Fibroblast of lung (primary cell): ENCODE measurements at regions not wholly inside any gene's neighbourhood (a gene's known extent, or its start where the extent isn't known, plus 50 kb on each side); places are given as distances from the start of the nearest gene placed in this dataset.

ENCODE experiments used
- DNase-seq, 2 donors: peaks; one replicate each; pipeline versions ENCODE4 v3.0.0 to v3.0.0-alpha.2; 2010; ENCODE audit warnings: low read depth in 2 of 2
- H2AFZ ChIP-seq: 2 replicates; pipeline ENCODE4 v1.5.1; 2012; ENCODE audit warnings: low read length, control low read depth, inconsistent platforms
- H3K27ac ChIP-seq: 2 replicates; pipeline ENCODE4 v1.5.1; 2011; ENCODE audit warnings: low read length, control low read depth; ENCODE audit not compliant: insufficient read depth
- H3K27me3 ChIP-seq: 2 replicates; pipeline ENCODE4 v1.5.1; 2011; ENCODE audit warnings: mild to moderate bottlenecking, low read length; ENCODE audit not compliant: control insufficient read depth, insufficient read depth
- H3K36me3 ChIP-seq: 2 replicates; pipeline ENCODE4 v1.5.1; 2011; ENCODE audit warnings: low read length; ENCODE audit not compliant: control insufficient read depth, insufficient read depth
- H3K4me1 ChIP-seq: 2 replicates; pipeline ENCODE4 v1.5.1; 2011; ENCODE audit warnings: low read length; ENCODE audit not compliant: control insufficient read depth, insufficient read depth; ENCODE audit errors: extremely low read depth
- H3K4me2 ChIP-seq: 2 replicates; pipeline ENCODE4 v1.5.1; 2011; ENCODE audit warnings: low read length, control low read depth; ENCODE audit not compliant: insufficient read depth; ENCODE audit errors: extremely low read depth
- H3K4me3 ChIP-seq, 4 experiments: fragments of 200-600 bp in 1 of 4; sonication (generic) in 1 of 4; replicated peaks in 1 of 4; 2 replicates each; pipeline ENCODE4 v1.5.1; 2011 to 2016; ENCODE audit warnings: low read length in 4 of 4, low read depth in 3 of 4, mild to moderate bottlenecking in 3 of 4, control low read depth in 2 of 4, inconsistent platforms in 1 of 4, mixed read lengths in 1 of 4; ENCODE audit not compliant: insufficient read depth in 1 of 4; ENCODE audit errors: control extremely low read depth in 1 of 4
- H3K79me2 ChIP-seq: 2 replicates; pipeline ENCODE4 v1.5.1; 2012; ENCODE audit warnings: mild to moderate bottlenecking, low read length, inconsistent platforms; ENCODE audit not compliant: control insufficient read depth, insufficient read depth
- H3K9ac ChIP-seq: 2 replicates; pipeline ENCODE4 v1.5.1; 2011; ENCODE audit warnings: mild to moderate bottlenecking, low read length, control low read depth; ENCODE audit not compliant: insufficient read depth
- H3K9me3 ChIP-seq: 2 replicates; pipeline ENCODE4 v1.5.1; 2012; ENCODE audit warnings: low read depth, low read length; ENCODE audit not compliant: control insufficient read depth, insufficient read depth
- H4K20me1 ChIP-seq: 2 replicates; pipeline ENCODE4 v1.5.1; 2011; ENCODE audit warnings: low read length; ENCODE audit not compliant: control insufficient read depth, insufficient read depth; ENCODE audit errors: extremely low read depth
- EZH2 ChIP-seq: IDR thresholded peaks from 2 replicates; pipeline ENCODE4 v1.5.1; 2012; ENCODE audit warnings: low read length, control low read depth, mild to moderate bottlenecking; ENCODE audit errors: missing control alignments
- TF ChIP-seq, protein P1 (sequence below), 2 donors: IDR thresholded peaks in 1 of 2; conservative IDR thresholded peaks in 1 of 2; 1 replicate in 1 of 2; 2 replicates in 1 of 2; pipeline ENCODE4 v1.5.1; 2011 to 2012; ENCODE audit warnings: low read length in 2 of 2, control low read depth in 1 of 2, inconsistent platforms in 1 of 2, low read depth in 1 of 2, mild to moderate bottlenecking in 1 of 2

DNA sequence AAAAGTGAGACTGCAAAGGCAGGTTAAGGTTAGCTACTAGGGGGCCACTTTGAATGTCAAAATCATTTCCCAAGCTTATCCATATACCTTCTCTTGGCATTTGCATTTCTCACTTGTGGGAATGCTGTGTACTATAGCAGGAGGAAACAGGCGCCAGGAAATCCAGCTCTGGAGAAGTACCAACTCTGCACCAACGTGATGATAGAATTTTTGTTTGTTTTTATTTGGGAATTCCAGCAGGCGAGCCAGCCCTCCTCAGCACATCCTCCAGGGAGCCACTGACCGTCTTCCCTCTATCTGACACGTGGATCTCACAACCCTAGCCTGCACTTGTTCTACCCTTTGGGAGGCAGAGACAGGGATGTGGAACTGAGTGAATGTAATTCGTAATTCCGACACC, 318.0 kb downstream of the ACTL7B start:
- Histone ChIP-seq H3K27me3 (no peaks in the 10 kb centered on the region), H2AFZ (no peak overlapping the region), H3K79me2 (no peaks in the 10 kb centered on the region), H3K27ac (no peak overlapping the region), H3K36me3 (no peaks in the 10 kb centered on the region), H4K20me1 (no peaks in the 10 kb centered on the region), H3K9me3 (no peaks in the 10 kb centered on the region), H3K9ac (no peak overlapping the region), H3K4me3 (no peak overlapping the region), H3K4me2 (no peak overlapping the region), H3K4me1 (peaks cover 12% of the 10 kb centered on the region)
- TF ChIP-seq, protein P1, sequence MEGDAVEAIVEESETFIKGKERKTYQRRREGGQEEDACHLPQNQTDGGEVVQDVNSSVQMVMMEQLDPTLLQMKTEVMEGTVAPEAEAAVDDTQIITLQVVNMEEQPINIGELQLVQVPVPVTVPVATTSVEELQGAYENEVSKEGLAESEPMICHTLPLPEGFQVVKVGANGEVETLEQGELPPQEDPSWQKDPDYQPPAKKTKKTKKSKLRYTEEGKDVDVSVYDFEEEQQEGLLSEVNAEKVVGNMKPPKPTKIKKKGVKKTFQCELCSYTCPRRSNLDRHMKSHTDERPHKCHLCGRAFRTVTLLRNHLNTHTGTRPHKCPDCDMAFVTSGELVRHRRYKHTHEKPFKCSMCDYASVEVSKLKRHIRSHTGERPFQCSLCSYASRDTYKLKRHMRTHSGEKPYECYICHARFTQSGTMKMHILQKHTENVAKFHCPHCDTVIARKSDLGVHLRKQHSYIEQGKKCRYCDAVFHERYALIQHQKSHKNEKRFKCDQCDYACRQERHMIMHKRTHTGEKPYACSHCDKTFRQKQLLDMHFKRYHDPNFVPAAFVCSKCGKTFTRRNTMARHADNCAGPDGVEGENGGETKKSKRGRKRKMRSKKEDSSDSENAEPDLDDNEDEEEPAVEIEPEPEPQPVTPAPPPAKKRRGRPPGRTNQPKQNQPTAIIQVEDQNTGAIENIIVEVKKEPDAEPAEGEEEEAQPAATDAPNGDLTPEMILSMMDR (conservative IDR thresholded peaks at IDR 0.05 in 1 of 2, IDR thresholded peaks at IDR 0.05 in 1 of 2; ENCODE audit: low read depth in 1 of 2, low read length in 2 of 2) = no peak
- no peak for TF ChIP-seq EZH2
- DNase-seq = peak in 1 of 2 donors; percentile 19

DNA sequence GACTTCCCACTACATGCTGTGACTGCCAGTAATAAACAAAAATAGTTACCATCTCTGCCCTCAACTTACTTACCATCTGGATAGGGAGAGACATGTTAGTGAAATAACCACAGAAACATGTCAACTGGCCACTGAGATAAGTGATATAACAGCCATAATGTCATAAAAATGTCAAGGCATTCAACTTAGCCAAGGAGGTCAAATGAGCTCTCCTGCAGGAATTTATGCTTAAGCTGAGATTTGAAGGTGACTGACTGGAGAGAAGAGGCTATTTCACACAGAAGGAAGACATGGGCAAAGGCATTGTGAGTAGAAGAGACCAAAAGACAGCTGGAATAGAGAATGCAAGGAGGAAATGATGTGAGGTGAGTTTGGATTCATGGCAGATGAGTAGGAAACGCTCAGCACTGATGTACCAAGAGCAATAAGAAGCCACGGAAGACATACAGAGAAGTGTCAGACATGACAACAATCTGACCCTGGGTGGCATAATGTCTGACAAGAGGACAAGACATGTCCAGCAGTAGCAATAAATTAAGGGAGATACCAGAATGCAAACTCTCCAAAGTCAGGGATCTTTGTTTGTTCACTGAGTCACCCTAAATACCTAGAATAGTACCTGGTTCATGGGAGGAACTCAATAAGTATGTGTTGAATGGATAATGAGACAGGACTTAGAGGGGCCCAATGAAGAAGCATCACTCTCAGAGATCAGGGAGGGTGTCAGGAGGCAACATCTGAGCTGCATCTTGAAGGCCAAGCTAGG, 318.8 kb downstream of the ACTL7B start:
- DNase-seq = peak in 1 of 2 donors; percentile 51
- H3K27ac ChIP-seq = no peak overlapping the region
- TF ChIP-seq EZH2 = no peak
- TF ChIP-seq, protein P1 (conservative IDR thresholded peaks at IDR 0.05 in 1 of 2, IDR thresholded peaks at IDR 0.05 in 1 of 2; ENCODE audit: low read depth in 1 of 2, low read length in 2 of 2) = no peak

DNA sequence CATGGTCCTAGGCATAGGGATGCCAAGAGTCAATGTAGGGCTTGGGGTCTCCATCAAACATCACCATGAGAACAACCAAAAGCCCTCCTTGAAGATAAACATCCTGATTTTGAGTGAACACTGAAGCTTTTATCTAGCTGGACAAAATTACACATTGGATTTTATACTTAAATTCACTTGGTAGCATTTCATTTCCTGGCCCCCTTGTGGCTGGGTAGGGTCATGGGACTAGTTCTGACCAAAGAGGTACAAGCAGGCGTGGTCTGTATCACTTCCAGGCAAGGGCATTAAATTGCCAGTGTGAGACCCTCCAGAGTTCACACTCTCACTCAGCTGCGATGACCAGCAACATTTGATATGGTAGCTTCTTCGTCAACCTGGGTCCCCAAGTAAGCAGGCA, 320.3 kb downstream of the ACTL7B start:
- no peak overlapping the region for H3K9ac ChIP-seq
- no peaks in the 10 kb centered on the region for H3K79me2 ChIP-seq
- peaks cover 12% of the 10 kb centered on the region for H3K4me1 ChIP-seq
- H3K27me3 ChIP-seq = no peaks in the 10 kb centered on the region
- no peak overlapping the region for H2AFZ ChIP-seq
- H3K4me2 ChIP-seq = no peak overlapping the region
- no peaks in the 10 kb centered on the region for H4K20me1 ChIP-seq
- peak overlapping the region; percentile 21 for H3K27ac ChIP-seq
- peak in 1 of 2 donors; percentile 20 for DNase-seq
- no peak overlapping the region for H3K4me3 ChIP-seq
- H3K36me3 ChIP-seq = no peaks in the 10 kb centered on the region
- no peaks in the 10 kb centered on the region for H3K9me3 ChIP-seq
- no peak for TF ChIP-seq EZH2
- TF ChIP-seq, protein P1 (conservative IDR thresholded peaks at IDR 0.05 in 1 of 2, IDR thresholded peaks at IDR 0.05 in 1 of 2; ENCODE audit: low read depth in 1 of 2, low read length in 2 of 2) = peak; percentile 36 to 41

More for the DNA sequence above, 318.8 kb downstream of the ACTL7B start:
- Histone ChIP-seq H3K36me3 (no peaks in the 10 kb centered on the region), H3K9ac (no peak overlapping the region), H3K4me2 (no peak overlapping the region), H4K20me1 (no peaks in the 10 kb centered on the region), H3K4me3 (no peak overlapping the region), H3K4me1 (peaks cover 12% of the 10 kb centered on the region), H3K79me2 (no peaks in the 10 kb centered on the region), H2AFZ (no peak overlapping the region), H3K27me3 (no peaks in the 10 kb centered on the region), H3K9me3 (no peaks in the 10 kb centered on the region)
